GM21576 (cell line): ENCODE measurements at regions not wholly inside any gene's neighbourhood (a gene's known extent, or its start where the extent isn't known, plus 50 kb on each side); places are given as distances from the start of the nearest gene placed in this dataset.

Experiments
- ATAC-seq: cut with Tn5 transposase; IDR thresholded peaks from one replicate; pipeline ENCODE4 v1.9.1; 2021; ENCODE audit warnings: mild to moderate bottlenecking, moderate library complexity; ENCODE audit not compliant: unreplicated experiment

DNA sequence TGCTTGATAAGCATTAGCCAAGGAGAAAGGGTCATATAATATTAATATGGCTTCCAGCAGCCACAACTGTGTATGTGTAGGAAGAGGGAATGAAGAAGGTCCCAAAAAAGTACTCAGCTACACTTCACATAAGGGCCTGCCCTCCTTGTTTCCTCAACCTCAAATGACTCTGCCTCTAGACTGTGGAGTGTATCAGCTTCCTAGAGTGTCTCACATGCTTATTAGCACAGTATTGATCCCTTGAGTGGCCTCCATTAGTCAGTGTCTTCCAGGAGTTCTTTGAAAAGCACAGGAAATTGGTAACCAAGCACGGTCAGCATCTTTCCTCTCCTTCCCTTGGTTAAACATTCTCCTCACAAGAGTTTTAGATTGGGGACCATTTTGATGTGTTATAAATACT, 190.4 kb upstream of the ATP10B start:
- no peak for ATAC-seq

GRCh38 chr5:161040818-161041217, 188.8 kb upstream of the ATP10B start:
- ATAC-seq: no peak

- no peak for ATAC-seq
These were observed 184.3 kb upstream of the ATP10B start for GRCh38 chr5:161036296-161036695.

- ATAC-seq: no peak
These were observed 182.4 kb upstream of the ATP10B start for GRCh38 chr5:161034451-161034850.

GRCh38 chr5:161030229-161030628, 178.2 kb upstream of the ATP10B start:
- no peak for ATAC-seq

DNA sequence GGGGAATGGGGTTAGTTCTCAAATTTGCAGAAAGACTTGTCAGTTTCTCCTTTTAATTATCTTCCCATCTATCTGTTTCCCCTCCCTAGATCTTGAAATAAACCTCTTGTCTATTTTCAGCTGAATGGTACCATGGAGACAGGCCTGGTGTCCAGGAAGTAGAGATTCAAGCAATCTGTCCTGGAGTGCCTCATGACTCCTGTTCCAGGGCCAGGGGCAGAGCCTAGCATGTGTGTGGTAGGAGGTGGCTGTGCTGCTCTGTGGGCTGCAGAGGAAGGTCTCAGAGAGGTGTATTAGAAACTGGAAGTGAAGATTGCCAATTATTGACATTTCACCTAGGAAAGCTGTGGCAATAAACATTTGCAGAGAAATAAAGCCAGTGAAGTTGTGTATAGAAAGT, 175.8 kb upstream of the ATP10B start:
- no peak for ATAC-seq

- ATAC-seq: no peak
These were observed 171.5 kb upstream of the ATP10B start for GRCh38 chr5:161023551-161023950.

- no peak for ATAC-seq
These were observed 170.1 kb upstream of the ATP10B start for GRCh38 chr5:161022151-161022550.

DNA sequence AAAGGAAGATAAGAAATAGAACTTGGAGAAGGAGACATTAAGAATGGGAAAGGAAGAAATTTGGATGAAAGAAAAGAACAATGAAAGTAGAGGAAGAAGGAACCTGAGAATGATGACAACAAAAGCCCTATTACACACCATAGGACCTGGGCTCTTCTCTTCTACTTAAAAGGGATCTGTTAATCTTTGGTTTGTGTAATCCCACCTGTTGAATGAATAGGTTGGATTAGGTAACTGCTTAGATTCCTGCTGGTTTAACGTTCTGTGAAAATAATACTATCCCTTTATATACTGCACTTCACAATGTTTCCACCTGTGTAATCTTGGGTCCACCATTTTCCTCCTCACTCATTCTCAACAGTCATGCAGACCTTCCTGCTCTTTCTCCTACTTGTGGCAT, 157.8 kb upstream of the ATP10B start:
- ATAC-seq: no peak

DNA sequence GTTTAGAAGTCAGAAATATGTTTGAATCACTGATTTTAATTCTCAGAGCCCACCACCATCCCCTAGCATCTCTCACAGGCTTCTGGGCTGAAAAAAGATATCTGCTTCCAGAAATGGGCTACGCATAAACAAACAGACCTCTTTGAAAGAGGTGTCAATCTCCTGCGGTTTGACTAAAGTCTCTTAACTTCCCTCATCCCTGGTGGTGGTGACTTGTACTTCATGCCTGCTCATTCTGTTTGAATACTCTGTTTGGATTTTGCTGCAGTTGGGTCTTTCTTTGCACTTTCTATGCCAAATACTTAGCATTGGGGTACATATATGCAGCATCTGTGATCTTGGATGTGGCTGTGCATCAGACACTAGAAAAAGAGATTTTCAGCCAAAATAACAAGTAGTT, 157.2 kb upstream of the ATP10B start:
- ATAC-seq: no peak

- ATAC-seq: no peak
These were observed 155.9 kb upstream of the ATP10B start for GRCh38 chr5:161007879-161008278.

DNA sequence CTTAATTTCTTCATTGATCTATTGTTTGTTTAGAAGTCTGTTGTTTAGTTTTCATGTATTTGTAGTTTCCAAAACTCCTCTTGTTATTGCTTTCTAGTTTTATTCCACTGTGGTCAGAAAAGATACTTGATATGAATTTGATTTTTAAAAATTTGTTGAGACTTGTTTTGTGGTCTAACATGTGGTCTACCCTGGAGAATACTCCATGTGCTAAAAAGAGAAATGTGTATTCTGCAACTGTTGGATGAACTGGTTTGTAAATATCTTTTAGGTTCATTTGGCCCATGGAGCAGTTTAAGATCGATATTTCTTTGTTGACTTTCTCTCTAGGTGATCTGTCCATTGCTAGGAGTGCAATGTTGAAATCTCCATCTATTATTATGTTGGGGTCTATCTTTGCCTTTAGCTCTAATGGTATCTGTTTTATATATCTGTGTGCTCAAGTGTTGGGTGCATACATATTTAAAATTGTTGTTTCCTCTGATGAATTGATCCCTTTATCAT, 150.6 kb upstream of the ATP10B start:
- ATAC-seq: no peak

GRCh38 chr5:161001604-161002003, 149.6 kb upstream of the ATP10B start:
- peak; percentile 58 for ATAC-seq

GRCh38 chr5:161001142-161001541, 149.1 kb upstream of the ATP10B start:
- peak; percentile 58 for ATAC-seq

- no peak for ATAC-seq
These were observed 139.2 kb upstream of the ATP10B start for GRCh38 chr5:160991205-160991604.

GRCh38 chr5:160979385-160979784, 127.4 kb upstream of the ATP10B start:
- no peak for ATAC-seq

DNA sequence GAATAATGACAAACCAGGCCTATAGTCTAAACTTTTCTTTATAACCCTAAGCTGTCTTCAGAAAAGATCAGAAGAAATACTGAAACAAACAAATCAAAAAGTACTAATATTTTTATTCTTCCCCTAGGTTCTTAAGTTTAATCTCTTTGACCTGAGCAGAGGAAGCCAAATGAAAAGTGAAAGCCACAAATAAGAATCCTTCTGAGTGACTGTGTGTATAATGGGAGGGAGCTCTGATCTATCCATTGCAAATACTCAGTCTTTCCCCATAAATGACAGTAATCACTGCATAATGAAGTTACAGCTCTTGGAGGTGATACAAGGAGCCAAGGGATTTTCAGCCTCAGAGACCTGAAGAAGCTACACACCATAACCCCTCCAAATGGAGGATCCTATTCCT, 126.9 kb upstream of the ATP10B start:
- peak; percentile 53 for ATAC-seq

DNA sequence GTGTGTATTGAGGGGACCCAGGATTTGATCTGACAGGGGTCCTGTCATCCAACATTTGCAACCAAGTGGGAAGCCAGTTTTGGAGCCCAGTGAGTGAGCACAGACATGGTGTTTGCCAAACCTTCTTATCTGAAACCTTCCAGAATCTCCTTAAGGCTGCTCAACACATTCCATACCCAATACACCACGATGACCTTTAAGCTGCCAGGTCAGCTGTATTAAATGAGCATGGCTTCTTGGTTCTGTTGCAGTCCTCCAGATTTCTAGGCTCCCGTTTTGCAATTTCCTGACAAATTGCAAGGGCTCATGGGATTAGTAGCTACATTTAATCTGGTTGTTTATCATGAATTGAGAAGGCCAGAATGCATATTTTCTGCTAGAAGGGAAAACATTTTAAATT, 124.2 kb upstream of the ATP10B start:
- ATAC-seq: no peak

GRCh38 chr5:160970605-160971191, 118.7 kb upstream of the ATP10B start:
- ATAC-seq: peak; percentile 75

- ATAC-seq: no peak
These were observed 117.6 kb upstream of the ATP10B start for GRCh38 chr5:160969645-160970044.

GRCh38 chr5:160968480-160968879, 116.5 kb upstream of the ATP10B start:
- no peak for ATAC-seq

- no peak for ATAC-seq
These were observed 114.9 kb upstream of the ATP10B start for GRCh38 chr5:160966921-160967320.

DNA sequence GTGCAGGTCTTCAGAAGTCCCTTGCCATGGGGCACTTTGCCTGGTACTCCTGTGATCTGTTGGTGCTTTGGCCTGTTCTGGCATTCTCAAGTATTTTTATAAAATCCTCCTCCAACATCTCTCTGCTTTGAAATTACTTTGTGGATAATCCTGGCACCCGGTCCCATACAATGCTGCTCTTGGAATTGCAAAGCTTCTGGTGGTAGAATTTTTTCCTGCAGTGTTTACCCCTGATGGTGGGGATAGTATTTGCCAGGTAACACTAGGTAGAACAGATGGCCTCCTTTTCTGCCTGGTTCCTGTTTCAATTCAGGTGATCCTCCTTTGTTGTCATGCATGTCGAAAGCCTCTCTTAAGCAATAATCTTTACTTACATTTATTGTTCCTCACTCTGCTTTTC, 109.8 kb upstream of the ATP10B start:
- no peak for ATAC-seq
